LNCaP clone FGC (cell line): ENCODE measurements at regions not wholly inside any gene's neighbourhood (a gene's known extent, or its start where the extent isn't known, plus 50 kb on each side); places are given as distances from the start of the nearest gene placed in this dataset.
"Not testable (repeated sequence)": the region's sequence is repeated elsewhere in the genome, so short reads cannot be mapped to it uniquely, and the experiment has no call there.

Experiments
- DNase-seq: peaks from one replicate; pipeline ENCODE4 v3.0.0-alpha.2; 2011; ENCODE audit warnings: low read depth
- H3K4me3 ChIP-seq: 2 replicates; pipeline ENCODE4 v1.5.1; 2011; ENCODE audit warnings: mild to moderate bottlenecking, low read depth, low read length, control low read depth
- CTCF ChIP-seq: IDR thresholded peaks from 2 replicates; pipeline ENCODE4 v1.5.1; 2012; ENCODE audit warnings: mild to moderate bottlenecking; ENCODE audit not compliant: control insufficient read depth, insufficient read depth; ENCODE audit errors: extremely low read depth

- DNase-seq = no peak
- H3K4me3 ChIP-seq = no peak overlapping the region
- no peak for TF ChIP-seq CTCF
Measured at GRCh38 chr12:129971721-129972120, 67.9 kb upstream of the TMEM132D start.

- no peak overlapping the region for H3K4me3 ChIP-seq
- DNase-seq = no peak
- no peak for TF ChIP-seq CTCF
Measured at GRCh38 chr12:129973236-129973961, 69.6 kb upstream of the TMEM132D start.

- no peak overlapping the region for H3K4me3 ChIP-seq
- no peak for TF ChIP-seq CTCF
- no peak for DNase-seq
Measured at GRCh38 chr12:129984106-129984505, 80.3 kb upstream of the TMEM132D start.

- H3K4me3 ChIP-seq = no peak overlapping the region
- no peak for TF ChIP-seq CTCF
- DNase-seq = no peak
Measured at GRCh38 chr12:129987841-129988240, 84.0 kb upstream of the TMEM132D start.

- TF ChIP-seq CTCF = no peak
- no peak overlapping the region for H3K4me3 ChIP-seq
- DNase-seq = no peak
Measured at GRCh38 chr12:129994634-129995033, 90.8 kb upstream of the TMEM132D start.

- H3K4me3 ChIP-seq = no peak overlapping the region
- no peak for DNase-seq
Measured at GRCh38 chr12:129997239-129997638, 93.4 kb upstream of the TMEM132D start.

GRCh38 chr12:130004310-130004877 lies 100.6 kb upstream of the TMEM132D start:
- not testable (repeated sequence) for H3K4me3 ChIP-seq

More at GRCh38 chr12:129997239-129997638, 93.4 kb upstream of the TMEM132D start:
- no peak for TF ChIP-seq CTCF

More at GRCh38 chr12:130004310-130004877, 100.6 kb upstream of the TMEM132D start:
- not testable (repeated sequence) for DNase-seq
